HG03045 (cell line): ENCODE measurements at regions not wholly inside any gene's neighbourhood (a gene's known extent, or its start where the extent isn't known, plus 50 kb on each side); places are given as distances from the start of the nearest gene placed in this dataset.

Experiments
- ATAC-seq: cut with Tn5 transposase; IDR thresholded peaks from one replicate; pipeline ENCODE4 v1.9.1; 2021; ENCODE audit warnings: mild to moderate bottlenecking, moderate library complexity; ENCODE audit not compliant: unreplicated experiment

DNA sequence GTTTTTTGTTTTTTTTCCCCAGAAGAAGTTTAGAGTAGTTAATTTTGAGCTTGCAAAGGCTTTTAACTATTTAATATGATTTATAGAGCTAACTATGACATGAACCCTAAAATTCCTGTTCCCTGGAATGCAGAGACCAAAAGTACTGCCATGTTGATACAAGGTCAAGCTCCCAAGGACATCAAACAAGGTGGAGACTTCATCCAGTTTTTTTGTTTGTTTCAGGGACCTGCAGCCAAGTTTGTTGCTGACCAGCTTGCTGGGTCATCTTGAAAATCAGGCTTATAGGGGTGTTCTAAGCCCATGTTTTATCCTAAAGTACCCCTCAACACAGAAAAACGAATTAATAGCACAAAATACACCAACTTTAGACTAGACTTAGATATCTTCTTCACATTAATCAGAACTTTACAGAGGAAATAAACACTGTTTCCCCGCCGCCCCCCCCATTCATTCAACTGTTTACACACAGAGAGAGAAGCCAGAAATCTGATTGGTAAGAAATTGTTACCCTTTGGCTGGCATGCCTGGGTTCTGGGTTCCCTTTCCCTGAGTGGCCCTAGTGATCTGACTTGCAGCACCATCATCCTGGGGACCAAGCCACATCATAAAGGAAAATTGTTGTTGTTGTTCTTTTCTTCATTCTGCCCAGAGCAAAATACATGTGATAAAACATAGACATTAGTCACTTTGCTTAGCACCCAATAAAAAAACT lies 860.5 kb downstream of the CCSER2 start:
- no peak for ATAC-seq

DNA sequence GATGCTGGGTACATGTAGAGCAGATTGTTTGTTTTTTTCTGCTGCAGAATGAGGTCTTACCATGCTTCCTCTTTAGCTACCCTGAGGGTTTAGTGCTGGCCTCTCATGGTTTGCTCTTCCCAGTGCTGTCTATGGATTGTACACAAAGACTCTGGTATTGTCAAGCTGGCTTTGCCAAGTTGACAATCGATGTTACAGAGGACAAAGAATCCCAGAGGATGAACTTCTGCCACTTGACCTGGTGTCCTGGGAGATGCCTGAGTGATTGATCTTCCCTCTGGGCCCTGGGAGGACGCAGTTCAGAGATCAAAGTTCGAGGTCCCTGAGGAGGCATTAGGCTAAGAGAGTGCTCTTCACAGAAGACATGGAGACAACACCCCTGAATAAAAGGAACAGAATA lies 865.4 kb downstream of the CCSER2 start:
- ATAC-seq: no peak

DNA sequence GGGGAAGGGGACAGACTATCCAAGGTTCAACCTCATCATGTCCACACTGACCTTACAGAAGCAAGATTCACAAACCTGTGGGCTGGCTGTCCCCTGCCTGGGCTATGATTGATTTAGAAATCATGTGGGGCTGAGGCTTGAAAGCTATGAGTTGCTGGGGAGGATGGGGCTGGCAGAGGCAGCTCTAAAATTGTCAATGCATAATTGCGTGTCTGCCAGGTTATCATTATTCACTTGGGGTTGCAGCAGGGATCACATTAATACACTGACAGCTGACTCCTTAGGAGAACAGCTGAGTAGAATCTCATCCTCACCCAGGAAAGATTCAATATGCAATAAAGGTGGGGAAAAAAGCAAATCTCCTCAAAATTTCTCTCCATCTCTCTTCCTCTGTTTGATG lies 866.3 kb downstream of the CCSER2 start:
- no peak for ATAC-seq

DNA sequence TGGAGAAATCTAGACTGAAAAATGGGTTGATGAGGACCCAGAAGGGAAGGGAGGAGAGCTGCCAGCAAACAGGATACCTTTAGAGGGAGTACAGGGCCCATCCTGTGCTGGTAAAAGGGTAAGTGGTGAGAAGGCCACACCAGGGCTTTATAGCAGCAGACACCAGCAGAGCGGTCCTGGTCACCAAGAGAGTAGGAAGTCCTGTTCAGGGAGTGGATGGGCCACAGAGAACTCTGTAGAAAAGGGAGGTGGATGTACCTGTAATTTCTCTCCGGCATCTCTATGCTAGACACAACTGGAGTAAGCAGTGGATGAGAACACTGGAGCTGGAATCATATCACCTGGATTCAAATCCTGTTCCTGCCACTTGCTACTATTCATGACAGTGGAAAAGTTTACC lies 867.2 kb downstream of the CCSER2 start:
- ATAC-seq: no peak

DNA sequence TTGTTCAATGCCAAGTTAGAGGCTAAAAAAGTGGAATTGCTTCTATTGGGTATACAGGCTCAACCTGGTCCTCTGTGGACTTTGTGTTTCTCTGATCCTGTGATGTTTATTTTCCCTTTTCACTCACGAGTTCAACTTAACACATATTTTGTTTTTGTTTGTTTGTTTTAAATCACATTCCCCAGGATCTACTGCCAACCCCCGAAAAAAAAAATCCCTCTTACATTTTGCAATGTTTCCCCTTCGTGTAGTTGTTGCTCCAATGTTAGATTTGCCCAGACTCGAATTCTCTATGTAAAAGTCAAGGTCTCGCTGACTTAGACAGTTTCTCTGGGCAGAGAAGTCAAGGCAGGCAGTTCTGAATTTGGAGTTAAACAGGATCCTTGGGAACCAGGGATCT lies 876.4 kb downstream of the CCSER2 start:
- ATAC-seq: no peak

DNA sequence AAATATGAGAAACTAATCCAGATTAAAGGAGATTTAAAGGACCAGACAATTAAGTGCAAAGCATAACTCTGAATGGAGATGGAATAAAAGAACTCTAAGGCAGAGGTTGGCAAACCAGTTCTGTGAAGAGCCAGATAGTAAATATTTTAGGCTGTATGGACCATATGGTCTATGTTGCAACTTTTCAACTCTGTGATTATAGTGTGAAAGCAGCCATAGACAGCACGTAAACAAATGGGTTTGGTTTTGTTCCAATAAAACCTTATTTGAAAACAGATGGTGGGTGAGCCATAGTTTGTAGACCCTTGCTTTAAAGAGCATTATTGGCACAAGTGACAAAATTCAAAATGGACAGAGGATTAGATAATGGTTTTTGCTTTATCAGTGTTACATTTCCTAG lies 884.1 kb downstream of the CCSER2 start:
- ATAC-seq: no peak

DNA sequence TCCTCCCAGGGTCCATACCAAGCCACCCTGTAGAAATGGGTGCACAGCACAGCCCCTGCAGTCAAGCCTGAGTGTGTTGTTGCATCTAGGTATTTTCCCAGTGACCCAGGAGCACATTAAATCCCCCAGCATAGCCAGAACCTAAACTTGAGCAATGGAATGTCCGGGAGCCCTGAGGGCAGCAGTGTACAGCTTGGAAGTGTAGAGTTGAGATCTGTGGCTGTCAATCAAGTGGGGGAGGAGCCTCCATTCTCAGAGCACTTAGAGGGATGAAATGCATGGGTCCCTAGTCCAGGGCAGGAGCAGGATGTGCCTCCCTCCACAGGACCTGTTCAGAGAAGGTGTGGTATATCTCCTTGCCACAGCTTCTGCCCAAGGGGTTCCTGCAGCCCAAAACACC lies 885.1 kb downstream of the CCSER2 start:
- ATAC-seq: no peak

DNA sequence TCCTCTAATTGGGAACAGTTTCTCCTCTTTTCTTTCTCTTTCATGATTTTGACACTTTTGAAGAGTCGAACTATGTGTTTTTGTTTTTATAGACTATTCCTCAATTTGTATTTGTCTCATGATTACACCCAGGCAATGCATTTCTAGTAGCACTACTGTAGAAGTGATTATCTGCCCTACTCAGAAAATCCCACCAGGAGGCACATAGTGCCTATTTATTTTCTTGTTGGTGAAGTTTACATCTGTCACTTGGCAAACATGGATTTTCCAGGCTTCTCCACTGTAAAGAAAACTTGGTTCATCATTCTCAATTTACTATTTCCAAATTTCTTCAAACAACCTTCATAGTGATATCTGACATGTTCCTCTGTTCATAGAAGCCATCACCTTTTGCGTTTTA lies 893.9 kb downstream of the CCSER2 start:
- ATAC-seq: no peak

DNA sequence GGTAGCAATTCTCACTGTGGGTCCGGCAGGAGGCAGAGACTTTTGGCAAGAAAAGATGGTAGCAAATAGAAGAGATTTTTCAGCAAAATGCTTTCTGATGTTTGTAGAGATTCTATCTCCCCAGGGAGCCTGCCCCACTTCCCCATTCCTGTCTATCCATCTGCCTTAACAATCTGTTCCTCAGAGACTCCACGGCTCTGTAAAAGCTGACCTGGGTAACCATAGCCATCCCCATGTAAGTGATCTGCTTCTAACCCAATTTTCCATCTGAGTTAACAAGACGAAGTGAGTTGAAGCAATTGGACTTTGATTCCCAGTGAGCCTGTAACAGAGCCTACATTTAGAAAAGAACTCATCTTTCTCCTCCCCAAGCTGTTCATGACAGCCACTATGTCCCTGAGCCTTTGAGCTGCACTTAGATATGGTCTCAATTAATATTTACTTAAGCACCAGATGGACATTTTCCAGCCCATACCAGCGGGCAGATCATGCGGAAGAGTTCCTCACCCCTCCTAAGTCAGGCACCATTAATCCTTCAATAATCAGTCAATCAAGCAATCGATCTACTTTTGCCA lies 896.1 kb downstream of the CCSER2 start:
- ATAC-seq: no peak

DNA sequence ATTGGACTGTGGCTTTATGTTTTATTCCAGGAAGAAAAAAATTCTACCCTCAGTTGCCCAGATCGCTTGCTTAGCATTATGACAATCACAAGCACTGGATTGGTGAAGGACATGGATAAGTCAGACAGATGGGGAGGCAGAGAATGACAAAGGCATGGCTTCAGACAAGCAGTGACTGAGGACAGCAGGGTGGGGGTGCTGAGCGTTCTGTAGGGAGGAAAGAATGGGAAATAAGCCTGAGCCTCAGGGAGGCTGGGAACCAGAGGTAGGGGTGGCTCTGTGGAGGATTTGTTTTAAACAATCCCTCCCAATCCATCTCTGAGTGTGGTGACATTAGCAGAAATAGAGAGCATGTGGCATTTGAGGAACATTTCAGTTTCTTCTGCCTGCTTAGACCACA lies 896.9 kb downstream of the CCSER2 start:
- ATAC-seq: no peak

DNA sequence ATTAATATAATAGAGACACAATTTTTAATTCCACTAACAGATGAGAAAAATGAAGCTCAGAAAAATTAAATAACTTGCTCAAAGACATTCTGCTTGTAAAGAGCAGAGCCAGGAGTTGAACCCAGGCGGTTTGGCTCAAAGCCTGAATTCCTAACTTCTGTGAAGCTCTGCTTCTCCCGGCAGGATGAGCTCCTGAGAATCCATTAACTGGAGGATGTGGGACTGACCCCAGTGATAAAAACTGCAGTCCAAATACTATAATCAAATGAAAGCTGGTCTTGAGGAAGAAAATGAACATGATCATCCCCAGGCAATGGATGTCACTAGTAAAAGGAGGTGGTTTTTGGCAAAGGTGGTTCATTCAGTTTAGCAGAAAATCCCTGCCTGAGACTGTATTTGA lies 898.2 kb downstream of the CCSER2 start:
- ATAC-seq: no peak

DNA sequence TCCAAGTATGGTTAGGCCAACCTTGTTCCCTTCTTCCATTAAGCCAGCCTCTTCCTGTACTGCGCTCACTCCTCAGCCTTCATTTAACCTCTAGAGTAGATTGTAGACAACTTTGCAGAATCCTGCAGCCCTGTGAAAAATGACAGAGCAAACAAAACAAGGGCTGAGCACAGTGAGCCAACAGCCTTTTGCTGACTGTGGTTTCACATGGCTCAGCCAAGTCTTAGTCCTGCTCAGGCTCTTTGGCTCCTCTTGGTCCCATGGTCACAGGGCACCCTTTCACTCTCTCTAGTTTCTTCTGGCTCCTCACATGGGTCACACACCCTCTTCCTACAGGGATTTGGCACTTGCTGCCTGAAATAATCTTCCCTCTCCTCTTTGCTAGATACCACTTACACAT lies 900.3 kb downstream of the CCSER2 start:
- ATAC-seq: no peak

DNA sequence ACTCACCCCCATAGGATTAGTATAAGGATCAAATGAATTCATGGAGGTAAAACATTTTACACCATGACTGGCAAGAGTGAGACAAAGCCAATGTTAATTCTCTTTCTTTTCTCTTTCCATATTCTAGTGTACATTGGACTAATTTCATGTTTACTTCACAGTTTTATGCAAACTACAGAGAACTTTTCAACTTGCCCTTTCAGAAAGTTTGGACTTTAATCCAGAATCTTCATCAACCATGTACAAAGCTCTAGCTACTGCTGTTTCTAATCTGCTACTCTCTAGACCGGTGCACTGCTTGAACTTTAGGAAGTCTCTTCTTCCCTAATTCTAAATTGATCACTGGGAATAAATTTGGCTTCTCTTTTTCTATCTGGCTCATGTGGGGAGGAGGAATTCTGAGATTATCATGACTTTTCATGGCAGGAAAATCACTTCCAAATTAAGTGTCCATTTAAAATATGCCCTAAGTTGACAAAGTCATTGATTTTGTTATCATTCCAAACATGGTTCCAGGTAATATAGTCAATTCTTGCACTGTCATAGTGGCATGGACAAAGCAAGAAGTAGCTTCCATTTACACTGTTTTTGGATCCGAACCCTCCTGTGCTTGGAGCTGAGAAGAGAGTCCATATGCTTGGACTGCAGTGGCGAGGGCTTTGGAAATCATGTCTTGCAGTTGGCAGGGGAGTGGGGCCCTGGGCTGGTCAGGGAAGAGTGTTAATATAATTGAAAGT lies 903.3 kb downstream of the CCSER2 start:
- ATAC-seq: no peak

DNA sequence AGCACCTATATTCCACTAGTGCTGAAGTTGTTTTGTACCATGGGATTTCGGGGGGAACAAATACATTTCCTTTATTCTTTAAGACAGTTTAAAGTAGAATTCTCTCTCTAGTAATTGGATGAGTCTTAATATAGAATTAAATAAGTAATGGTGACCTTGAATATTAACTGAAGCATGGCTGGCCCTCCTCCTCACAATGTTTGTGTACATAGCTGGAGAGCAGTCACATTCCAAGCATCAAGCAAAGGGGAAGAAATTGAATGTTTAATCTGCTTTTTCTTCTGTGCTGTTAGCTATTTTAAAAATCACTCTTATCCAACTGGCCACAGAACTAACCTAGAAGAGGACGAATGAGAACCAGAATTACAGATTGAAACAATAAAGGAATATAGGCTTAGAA lies 906.9 kb downstream of the CCSER2 start:
- ATAC-seq: no peak

DNA sequence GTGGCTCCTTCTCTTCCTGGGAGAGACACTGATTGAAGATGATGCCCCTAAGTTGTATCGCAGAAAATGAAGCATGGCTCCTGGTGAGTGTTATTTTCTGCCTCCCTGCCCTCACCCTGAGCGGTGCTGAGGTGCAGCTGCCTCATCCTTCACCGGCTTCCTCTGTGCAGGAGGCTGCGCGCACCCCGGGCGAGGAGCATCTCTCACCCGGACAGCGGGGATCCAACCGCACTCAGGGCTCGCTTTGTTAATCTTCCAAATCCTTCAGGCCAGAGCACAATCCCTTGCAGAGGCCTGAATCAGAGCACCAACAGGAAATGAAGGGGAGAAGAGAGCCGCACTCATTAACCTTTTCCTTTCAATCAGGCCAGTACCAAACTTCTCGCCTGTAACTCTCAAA lies 910.3 kb downstream of the CCSER2 start:
- no peak for ATAC-seq

DNA sequence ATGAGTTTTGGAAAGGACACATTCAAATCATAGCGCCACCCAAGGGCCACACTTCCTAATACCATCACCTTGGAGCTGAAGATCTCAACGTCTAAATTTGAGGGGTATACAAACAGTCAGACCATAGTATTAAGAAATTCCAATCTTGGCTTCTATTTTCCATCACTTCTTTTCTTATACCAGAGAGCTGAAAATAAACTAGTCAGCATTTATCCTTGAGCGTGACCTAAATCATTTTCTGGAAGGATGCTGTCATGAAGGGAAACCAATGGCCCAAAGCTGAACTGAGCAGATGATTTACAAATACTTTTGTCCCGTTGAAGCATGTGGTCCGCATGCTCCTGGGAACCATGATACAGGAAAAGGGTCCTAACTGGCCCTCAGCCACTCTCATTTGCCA lies 921.9 kb downstream of the CCSER2 start:
- ATAC-seq: no peak

DNA sequence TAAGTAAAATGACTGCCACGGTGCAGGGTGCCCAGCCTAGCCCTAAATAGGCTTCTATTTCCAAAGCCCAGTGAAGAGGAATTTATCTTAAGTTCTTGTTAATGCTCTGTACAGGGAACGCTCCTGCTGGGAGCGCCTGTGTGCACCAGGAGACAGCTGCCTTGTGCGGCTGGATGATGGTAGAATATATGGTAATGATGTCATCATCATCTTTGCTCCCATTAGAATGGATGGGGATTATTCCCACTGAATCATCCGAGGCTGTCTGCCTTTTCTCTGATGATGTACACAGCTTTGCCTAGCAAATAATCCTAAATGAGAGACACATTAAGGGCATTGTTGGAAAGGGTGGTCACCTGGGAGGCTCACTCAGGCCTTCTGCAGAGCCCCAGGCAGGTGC lies 928.1 kb downstream of the CCSER2 start:
- ATAC-seq: no peak

DNA sequence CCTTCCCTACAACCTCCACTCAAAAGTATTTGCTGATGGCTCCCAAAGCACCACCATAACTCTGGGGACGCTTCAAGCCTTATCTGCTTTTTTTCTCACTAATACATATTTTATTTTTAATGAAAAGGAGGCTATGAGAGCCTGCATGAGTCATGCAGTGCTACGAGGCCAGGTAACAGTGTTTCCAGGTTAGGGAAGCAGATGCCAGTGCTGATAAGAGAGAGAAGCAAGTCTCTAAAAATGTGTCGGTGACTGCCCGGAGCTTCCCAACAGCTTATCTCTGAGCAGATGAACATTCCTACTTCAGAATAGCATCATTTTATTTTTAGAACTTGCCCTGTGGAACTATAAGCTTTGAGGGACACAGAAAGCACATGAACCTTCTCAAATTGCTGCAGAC lies 931.5 kb downstream of the CCSER2 start:
- ATAC-seq: no peak

DNA sequence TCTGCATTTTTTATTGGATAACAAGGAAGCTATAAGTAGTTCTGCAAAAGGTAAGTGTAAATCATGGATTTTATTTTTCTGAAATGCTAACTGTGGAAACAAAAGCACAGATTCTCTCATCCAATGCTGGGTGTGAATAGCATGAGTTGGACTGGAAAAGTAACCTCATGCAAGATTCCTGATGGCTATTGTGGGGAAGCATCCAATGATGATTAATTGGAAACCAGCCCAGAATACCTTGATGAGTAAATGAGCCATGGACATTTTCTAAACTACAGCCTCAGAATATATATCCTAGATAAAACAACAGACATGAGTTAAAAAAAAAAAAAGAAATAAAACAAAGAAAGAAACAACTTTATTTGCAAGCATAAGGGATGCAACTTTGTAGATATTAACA lies 934.6 kb downstream of the CCSER2 start:
- ATAC-seq: no peak

DNA sequence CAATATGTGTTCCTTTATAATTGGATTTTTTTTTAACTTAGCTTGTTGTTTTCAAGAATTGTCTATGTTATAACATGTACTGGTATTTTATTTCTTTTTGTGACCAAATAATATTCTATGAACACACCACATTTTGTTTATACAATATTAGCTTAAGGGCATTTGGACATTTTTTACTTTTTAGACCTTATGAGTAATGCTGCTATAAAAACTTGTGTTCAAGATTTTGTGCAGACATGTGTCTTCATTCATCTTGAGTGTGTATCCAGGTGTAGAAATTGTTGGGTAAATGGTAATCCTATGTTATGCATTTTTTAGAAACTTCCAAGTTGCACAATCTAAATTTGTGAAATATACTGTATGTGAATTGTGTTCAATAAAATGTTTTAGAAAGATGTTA lies 936.7 kb downstream of the CCSER2 start:
- ATAC-seq: no peak

DNA sequence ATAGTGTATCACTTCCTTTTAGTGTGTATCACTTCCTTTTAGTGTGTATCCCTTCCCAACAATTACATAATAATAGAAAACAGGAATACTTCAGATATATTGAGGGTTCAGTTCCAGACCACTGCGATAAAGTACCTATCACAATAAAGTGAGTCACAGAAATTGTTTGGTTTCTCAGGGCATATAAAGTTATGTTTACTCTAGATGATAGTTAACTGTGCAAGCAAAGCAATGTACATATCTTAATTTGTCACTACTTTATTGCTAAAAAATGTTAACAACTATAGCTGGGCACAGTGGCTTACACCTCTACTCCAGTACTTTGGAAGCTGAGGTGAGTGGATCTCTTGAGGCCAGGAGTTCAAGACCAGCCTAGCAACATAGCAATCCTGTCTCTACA lies 938.4 kb downstream of the CCSER2 start:
- ATAC-seq: no peak

DNA sequence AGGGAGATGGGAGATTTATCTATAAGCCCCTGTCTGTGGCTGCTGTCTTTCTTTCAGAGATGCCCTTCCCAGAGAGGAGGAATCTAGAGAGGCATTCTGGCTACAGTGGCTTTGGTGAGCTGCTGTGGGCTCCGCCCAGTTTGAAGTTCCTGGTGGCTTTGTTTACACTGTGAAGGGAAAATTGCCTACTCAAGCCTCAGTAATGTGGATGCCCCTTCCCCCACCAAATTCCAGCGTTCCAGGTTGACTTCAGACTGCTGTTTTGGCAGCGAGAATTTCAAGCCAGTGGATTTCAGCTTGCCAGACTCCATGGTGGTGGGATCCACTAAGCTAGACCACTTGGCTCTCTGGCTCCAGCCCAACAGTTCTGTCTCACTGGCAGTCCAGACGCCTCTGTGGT lies 951.6 kb downstream of the CCSER2 start:
- ATAC-seq: no peak
